GM18511 (cell line): ENCODE measurements at regions not wholly inside any gene's neighbourhood (a gene's known extent, or its start where the extent isn't known, plus 50 kb on each side); places are given as distances from the start of the nearest gene placed in this dataset.
"Not testable (repeated sequence)": the region's sequence is repeated elsewhere in the genome, so short reads cannot be mapped to it uniquely, and the experiment has no call there.

Experiments
- ATAC-seq: cut with Tn5 transposase; IDR thresholded peaks from one replicate; pipeline ENCODE4 v1.9.1; 2021; ENCODE audit warnings: mild to moderate bottlenecking, moderate library complexity; ENCODE audit not compliant: unreplicated experiment

DNA sequence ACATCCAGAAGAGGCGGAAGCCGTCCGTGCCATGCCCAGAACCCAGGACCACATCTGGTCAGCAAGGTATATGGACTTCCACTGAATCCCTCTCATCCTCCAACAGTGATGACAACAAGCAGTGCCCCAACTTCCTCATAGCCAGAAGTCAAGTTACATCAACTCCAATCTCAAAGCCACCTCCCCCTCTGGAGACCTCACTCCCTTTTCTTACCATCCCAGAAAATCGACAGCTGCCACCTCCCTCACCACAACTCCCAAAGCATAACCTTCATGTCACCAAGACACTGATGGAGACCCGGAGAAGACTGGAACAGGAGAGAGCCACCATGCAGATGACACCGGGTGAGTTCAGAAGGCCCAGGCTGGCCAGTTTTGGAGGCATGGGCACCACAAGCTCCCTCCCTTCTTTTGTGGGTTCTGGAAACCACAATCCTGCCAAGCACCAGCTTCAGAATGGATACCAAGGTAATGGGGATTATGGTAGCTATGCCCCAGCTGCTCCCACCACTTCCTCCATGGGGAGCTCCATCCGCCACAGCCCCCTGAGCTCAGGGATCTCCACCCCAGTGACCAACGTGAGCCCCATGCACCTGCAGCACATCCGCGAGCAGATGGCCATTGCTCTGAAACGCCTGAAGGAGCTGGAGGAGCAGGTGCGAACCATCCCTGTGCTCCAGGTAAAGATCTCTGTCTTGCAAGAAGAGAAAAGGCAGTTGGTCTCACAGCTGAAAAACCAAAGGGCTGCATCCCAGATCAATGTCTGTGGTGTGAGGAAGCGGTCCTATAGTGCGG is 130.3 kb upstream of the DMRT1 start:
- no peak for ATAC-seq

DNA sequence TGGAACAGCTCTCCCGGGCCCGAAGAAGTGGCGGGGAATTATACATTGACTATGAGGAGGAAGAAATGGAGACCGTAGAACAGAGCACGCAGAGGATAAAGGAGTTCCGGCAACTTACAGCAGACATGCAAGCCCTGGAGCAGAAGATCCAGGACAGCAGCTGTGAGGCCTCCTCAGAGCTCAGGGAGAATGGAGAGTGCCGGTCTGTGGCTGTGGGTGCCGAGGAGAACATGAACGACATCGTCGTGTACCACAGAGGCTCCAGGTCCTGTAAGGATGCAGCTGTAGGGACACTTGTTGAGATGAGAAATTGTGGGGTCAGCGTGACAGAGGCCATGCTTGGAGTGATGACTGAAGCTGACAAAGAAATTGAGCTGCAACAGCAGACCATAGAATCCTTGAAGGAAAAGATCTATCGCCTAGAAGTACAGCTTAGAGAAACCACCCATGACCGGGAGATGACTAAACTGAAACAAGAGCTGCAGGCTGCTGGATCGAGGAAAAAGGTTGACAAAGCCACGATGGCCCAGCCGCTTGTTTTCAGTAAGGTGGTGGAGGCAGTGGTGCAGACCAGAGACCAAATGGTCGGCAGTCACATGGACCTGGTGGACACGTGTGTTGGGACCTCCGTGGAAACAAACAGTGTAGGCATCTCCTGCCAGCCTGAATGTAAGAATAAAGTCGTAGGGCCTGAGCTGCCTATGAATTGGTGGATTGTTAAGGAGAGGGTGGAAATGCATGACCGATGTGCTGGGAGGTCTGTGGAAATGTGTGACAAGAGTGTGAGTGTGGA is 129.5 kb upstream of the DMRT1 start:
- ATAC-seq, result no peak

DNA sequence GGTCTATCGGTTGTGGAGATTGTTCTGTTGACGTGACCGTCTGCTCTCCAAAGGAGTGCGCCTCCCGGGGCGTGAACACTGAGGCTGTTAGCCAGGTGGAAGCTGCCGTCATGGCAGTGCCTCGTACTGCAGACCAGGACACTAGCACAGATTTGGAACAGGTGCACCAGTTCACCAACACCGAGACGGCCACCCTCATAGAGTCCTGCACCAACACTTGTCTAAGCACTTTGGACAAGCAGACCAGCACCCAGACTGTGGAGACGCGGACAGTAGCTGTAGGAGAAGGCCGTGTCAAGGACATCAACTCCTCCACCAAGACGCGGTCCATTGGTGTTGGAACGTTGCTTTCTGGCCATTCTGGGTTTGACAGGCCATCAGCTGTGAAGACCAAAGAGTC is 128.9 kb upstream of the DMRT1 start:
- ATAC-seq, result no peak

DNA sequence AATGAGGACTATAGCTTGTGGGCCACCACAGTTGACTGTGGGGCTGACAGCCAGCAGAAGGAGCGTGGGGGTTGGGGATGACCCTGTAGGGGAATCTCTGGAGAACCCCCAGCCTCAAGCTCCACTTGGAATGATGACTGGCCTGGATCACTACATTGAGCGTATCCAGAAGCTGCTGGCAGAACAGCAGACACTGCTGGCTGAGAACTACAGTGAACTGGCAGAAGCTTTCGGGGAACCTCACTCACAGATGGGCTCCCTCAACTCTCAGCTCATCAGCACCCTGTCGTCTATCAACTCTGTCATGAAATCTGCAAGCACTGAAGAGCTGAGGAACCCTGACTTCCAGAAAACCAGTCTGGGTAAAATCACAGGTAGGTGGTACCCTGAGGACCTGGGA is 128.4 kb upstream of the DMRT1 start:
- ATAC-seq, result no peak

DNA sequence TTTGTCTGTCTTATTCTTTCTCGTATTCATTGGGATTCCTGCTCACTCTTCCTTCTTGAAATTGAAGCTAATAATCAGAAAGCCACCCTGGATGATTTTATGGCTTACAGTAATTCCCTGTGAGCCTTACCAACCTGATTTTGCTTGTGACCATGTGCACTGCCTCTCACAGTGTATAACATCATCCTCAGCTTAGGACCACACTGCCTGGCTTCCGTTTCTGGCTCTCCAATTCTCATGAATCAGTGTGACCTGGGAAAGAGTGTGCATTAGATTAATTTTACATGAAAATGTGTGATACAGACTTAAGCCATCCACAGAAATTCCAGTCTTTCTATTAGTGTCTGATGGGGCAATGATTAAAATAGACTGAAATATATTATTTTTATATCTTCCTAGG is 126.8 kb upstream of the DMRT1 start:
- ATAC-seq, result no peak

DNA sequence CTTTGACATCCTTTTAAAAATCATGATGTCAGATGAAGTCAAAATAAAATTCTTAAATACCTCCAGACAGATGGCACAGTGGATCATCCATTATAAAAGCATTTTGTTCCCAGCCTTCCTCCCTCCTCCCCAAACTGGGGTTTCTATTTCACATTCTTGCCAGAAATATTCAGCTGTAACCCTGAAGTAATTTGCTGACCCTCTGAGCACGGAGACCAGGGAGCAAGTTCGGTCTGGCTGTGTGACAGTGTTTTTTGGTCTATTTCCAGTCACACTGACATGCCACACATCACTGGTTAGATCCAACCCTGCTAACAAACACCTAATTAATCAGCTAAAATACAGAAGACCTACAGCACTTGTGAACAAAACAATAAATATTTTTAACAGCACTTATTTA is 126.2 kb upstream of the DMRT1 start:
- no peak for ATAC-seq

DNA sequence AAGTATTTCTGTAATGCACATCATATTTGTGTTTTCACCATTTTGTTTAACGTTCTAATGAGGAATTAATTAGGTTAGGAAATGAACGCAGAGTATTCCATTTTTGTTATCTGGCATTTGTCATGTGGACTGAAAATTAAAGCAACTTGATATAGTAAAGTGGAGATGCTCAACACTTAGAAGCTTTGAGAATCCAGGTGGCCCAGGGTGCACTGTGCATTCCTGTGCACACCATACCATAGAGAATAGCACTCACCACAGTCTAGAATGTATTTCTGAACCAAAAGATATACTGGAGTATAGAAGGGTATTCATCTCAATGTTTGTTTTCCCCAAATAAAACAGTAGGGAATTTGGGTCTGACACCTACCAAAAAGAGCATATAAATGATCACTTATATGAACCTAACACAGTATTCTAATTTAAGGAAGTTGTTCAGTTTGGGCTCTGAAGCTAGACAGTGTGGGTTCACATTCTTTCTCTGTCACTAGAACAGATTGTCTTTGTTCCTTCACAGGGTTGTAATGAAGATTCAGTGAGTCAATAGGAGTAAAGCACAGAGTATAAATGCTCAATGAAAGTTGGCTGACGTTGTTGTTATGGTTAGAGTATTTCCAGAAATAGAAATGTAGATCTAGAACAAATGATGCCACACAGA is 125.6 kb upstream of the DMRT1 start:
- ATAC-seq, result no peak

DNA sequence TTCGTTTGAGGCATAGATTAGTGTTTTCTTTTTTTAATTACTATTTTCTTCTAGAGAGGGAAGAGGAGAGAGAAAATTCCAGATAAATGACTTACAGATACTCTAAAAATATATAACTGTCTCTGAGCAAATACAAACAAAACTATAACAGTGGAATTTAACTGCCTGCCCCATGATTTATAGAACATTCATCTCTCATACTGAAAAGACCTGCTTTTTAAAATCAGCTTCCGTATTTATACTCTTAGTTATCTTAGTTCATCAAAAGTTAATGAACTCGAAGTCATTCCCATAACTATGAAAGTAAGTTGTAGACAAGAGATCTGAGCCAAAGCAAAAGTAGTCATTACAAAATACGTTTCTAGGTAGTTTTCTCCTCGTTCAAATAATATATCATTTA is 123.8 kb upstream of the DMRT1 start:
- no peak for ATAC-seq

DNA sequence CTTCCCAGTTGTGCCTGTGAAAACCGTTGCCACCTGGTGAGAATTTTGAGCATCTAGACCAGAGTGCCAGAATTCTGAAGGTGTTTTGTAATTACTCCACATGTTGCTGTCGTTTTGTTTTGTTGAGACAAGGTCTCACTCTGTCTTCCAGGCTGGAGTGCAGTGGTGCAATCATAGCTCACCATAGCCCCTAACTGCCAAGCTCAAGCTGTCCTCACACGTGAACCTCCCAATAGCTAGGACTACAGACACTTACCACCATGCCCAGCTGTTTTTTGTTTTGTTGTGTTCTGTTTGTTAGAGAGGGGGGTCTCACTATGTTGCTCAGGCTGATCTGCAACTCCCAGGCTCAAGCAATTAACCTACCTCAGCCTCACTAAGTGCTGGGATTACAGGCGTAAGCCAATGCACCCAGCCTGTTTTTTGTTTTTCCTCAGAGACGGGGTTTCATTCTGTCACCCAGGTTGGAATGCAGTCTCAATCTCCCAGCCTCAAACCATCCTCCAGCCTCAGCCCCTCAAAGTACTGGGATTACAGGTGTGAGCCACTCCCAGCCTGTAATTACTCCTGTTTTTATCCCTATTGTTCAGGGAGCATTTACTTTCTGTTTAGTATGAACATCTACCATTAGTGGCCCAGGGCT is 121.1 kb upstream of the DMRT1 start:
- no peak for ATAC-seq

DNA sequence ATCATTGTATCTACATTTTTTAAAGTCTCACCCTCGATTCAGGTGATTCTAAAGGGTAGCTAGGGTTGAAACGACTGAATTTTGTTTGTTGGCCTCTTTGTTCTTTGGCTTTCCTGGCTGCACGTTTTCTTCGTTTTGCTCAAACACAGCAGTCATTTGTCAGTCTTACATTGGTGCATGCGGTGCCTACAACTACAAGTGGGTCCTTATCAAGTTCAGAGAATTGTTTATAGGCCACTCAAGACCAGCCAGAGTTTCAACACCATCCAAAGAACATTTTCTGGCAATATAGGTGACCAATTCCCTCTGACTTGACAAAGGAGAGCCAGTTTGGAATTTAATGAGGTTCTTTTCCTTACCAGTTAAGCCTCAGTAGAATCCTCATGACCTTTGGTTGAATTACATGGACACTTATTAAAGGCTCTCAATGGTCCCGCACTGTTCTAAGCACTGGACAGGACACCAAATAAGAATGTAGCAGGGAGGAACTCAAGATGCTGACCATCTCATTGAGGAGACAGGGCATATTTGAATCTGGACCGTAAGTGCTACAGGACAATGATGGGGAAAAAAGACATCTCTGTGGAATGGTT is 119.0 kb upstream of the DMRT1 start:
- ATAC-seq, result no peak

DNA sequence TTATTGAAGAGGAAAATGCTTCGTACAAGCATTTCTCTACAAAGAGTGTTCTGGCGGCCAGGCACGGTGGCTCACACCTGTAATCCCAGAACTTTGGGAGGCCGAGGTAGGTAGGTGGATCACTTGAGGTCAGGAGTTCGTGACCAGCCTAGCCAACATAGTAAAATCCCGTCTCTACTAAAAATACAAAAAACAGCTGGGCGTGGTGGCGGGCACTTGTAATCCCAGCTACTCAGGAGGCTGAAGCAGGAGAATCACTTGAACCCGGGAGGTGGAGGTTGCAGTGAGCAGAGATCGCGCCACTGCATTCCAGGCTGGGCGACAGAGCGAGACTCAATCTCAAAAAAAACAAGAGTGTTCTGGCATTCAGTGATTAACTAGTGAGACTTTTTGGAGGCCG is 117.0 kb upstream of the DMRT1 start:
- ATAC-seq, result not testable (repeated sequence)

DNA sequence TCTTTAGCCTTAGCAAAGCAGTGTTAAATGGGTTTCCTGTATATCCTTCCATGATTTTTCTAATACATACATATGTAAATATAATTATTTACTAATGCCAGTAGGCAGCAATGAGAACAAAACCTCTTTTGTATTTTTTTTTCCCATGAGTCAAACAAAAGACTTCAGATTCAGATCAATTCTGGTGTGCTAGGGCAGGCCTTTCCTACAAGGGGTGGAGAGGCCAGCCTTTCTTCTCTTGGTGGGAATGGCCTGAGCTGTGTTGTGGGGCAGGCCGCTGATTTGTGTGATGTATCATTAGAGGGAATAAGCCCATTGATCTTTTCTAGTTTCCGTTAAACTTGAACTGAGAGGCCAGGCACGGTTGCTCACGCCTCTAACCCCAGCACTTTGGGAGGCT is 115.5 kb upstream of the DMRT1 start:
- ATAC-seq, result no peak

DNA sequence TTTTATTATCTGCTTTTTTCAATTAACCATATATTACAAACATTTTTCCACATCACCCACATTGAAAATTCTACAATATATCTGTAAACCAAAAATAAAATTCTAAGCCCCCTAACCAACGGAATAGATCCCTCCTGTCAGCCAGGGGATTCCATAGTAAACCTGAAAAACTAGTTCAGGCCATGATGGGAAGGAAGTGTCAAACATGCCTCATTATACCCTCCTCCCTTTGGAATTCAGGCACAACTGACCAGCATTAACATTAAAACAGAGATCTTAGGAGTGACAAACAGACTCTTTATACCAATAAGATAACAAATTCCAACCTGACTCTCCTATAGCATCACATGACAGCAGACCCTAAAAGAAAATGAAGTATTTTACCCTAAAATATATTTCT is 113.7 kb upstream of the DMRT1 start:
- no peak for ATAC-seq

DNA sequence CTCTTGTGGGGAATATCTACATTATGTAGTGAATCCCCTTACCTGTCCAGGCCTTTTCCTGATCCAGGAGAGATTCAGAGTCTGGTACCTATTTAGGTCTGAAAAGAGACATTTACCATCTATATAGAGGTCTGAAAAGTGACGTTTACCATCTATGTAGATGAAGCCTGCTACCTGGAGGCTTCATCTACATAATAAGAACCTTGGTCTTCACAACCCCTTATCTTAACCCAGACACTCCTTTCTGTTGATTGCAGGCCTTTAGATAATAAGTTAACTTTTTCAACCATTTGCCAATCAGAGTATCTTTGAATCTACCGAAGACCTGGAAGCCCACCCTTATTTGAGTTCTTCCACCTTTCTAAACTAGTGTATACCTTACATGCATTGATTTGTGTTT is 113.0 kb upstream of the DMRT1 start:
- ATAC-seq, result no peak

DNA sequence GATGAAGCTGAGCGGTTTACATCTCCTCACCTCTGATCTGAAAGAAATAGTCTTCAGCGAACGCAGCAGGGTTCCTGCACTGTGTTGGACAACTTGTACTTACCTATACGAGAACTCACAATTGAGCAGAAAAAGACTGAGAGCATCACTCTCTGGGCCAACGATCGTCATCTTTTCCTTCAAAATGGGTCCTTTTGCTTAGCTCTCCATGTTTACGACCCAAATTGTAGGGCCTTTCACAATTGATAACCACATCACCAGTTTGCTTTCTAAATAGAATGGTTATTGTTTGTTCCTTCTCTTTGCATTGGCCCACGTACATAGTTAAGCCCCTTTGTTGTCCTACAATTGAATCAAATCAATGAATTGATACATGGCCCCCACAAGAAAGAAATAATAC is 110.0 kb upstream of the DMRT1 start:
- ATAC-seq, result no peak

DNA sequence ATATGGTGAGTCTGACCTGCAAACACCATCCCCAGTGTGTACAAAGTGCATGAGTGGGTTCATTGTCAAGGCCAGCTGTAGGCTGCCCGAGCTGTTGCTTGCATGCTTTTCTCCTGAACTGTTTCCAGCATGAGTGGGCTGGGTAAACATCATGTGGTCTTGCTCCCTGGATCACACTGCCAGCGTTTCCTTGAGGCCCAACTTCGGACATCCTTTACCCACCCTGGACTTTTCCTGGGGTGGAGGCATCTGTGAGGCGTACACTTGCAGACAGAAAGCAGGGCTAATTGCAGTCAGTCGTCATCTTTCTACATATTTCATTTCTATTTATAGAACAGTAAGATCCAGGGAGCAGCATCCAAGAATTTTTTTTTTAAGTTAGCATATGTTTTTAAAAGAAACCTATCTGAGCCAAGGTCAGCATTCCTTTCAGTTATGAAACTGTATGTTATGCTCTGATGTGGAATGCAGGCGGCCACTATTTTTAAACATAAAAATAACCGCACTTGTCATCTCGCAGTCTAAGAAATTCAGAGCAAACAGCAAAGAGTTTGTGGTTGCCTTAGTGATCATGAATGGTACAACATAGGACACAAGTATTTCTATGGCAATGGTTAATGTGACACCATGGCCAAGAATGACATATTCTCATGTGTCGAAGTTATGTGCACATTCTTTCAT is 106.5 kb upstream of the DMRT1 start:
- ATAC-seq, result no peak

DNA sequence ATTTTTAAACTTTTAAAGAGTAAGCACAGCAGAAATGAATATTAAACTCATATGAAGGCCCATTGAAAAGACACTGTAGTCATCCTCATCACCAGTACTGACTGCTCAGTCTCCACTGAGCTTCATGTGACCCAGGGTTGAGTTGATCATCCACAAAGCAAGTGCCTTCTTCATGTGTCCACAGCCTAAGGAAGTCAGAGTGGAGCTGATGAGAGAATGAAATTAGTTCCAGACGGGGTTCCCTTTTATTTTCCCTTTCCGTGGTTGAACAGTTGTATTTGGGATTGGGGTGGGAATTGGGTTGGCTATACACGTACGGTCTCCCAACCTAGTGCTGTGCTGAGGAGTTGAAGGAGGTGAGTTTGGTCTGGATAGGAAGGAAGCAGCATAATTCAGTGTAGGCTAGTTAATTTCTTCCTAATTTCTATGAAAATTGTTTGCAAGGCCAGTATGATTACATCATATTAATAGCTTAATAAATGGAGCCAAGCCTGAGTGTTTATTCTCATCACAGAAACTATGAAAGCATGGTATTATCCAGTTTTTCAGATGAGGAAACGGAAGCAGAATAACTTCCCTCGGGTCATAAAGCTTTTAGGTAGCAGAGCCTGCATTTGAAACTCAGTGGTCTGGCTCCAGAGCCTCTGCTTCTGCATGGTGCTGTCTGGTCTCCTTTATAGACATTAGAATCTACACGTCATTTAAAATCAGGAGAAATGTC is 103.9 kb upstream of the DMRT1 start:
- no peak for ATAC-seq

DNA sequence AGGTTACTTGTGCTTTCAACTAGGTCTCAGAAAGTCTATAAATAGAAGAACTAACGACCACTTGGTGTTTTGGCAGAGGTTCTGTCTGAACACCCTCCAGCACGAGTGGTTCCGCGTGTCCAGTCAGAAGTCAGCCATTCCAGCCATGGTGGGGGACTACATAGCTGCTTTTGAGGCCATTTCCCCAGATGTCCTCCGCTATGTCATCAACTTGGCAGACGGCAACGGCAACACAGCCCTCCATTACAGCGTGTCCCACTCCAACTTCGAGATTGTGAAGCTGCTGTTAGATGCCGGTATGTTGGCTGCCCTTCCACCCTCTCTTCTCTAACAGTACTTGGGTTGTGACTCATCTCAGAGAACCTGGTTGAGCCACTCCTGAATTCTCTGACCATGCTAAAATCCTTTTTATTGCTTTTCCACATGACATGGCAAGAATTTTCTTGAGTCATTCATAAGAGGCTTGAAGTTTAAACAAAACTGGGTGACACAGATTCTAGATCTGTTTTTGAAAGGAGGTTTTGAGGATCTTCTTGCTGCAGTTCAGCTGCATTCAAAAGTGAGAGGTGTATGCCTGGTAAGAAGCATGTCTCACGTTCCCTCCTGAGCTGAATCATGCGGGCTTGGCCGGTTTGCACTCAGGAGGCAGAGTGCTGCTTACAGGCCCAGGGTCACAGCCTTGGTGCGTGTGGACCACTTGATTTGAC is 103.1 kb upstream of the DMRT1 start:
- no peak for ATAC-seq

DNA sequence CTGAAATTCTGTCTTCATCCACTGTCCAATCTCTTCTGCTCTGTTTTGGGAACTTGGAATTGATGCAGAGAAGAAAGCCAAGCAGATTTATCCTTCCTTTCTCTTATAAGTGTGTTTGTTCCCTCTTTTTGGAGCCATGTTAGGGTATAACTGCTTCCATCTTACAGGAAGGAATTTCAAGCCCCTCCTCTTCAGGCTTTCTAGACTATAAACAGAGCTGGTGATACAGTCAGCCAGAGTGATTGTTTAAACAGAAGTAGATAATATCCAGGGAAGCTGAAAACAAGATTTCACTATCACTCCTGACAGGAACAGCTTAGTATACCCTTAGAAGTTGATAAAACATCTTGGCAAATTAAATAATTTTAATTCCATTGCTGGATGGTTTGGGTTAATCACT is 102.1 kb upstream of the DMRT1 start:
- no peak for ATAC-seq
